Endothelial cell of umbilical vein (primary cell): ENCODE measurements at regions not wholly inside any gene's neighbourhood (a gene's known extent, or its start where the extent isn't known, plus 50 kb on each side); places are given as distances from the start of the nearest gene placed in this dataset.

Experiments used
- CTCF ChIP-seq, 2 donors: IDR thresholded peaks; 1 replicate in 1 of 2; 2 replicates in 1 of 2; pipeline ENCODE4 v1.5.1; 2011; ENCODE audit warnings: low read length in 2 of 2, mild to moderate bottlenecking in 2 of 2, moderate library complexity in 2 of 2, control low read depth in 1 of 2, inconsistent platforms in 1 of 2, low read depth in 1 of 2; ENCODE audit not compliant: insufficient read depth in 1 of 2; ENCODE audit errors: extremely low read depth in 1 of 2
- EZH2 ChIP-seq: IDR thresholded peaks from 2 replicates; pipeline ENCODE4 v1.6.1; 2012; ENCODE audit warnings: borderline replicate concordance, low read depth, mild to moderate bottlenecking, moderate library complexity, low read length, inconsistent platforms; ENCODE audit not compliant: severe bottlenecking
- JUN ChIP-seq: IDR thresholded peaks from 2 replicates; pipeline ENCODE4 v1.6.1; 2011; ENCODE audit warnings: borderline replicate concordance, low read depth; ENCODE audit not compliant: insufficient read length, insufficient read depth
- POLR2A ChIP-seq: IDR thresholded peaks from 2 replicates; pipeline ENCODE4 v1.6.1; 2012; ENCODE audit warnings: low read depth, mild to moderate bottlenecking, control low read depth, low read length
- POLR2AphosphoS5 ChIP-seq: IDR thresholded peaks from 2 replicates; pipeline ENCODE4 v1.6.1; 2012; ENCODE audit warnings: low read depth, mild to moderate bottlenecking, control low read depth, low read length, moderate library complexity; ENCODE audit not compliant: insufficient read depth

GRCh38 chr7:91789558-91789957, 90.9 kb downstream of the MTERF1 start:
- TF ChIP-seq CTCF (IDR thresholded peaks at IDR 0.05; ENCODE audit: extremely low read depth in 1 of 2, insufficient read depth in 1 of 2, low read depth in 1 of 2, low read length in 2 of 2), result no peak
- TF ChIP-seq EZH2, result no peak
- TF ChIP-seq JUN, result no peak
- TF ChIP-seq POLR2AphosphoS5, result no peak
- no peak for TF ChIP-seq POLR2A
